Uterus (tissue), 2 donors: ENCODE measurements at regions not wholly inside any gene's neighbourhood (a gene's known extent, or its start where the extent isn't known, plus 50 kb on each side); places are given as distances from the start of the nearest gene placed in this dataset.

Experiments used
- CTCF ChIP-seq, 4 experiments: fragments of 200-600 bp in 2 of 4; fragments of 450-650 bp in 2 of 4; sonication (generic) in 2 of 4; IDR thresholded peaks; one replicate each; pipeline ENCODE4 v1.5.1; 2016 to 2019; ENCODE audit warnings: antibody characterized with exemption in 4 of 4, mild to moderate bottlenecking in 2 of 4, moderate library complexity in 1 of 4
- POLR2A ChIP-seq, 2 donors: fragments of 450-650 bp; IDR thresholded peaks; one replicate each; pipeline ENCODE4 v1.6.1; 2016; ENCODE audit warnings: antibody characterized with exemption in 2 of 2, mild to moderate bottlenecking in 1 of 2, moderate library complexity in 1 of 2

- TF ChIP-seq CTCF (IDR thresholded peaks at IDR 0.05) (no peak), POLR2A (IDR thresholded peaks at IDR 0.05) (no peak)
Observed at GRCh38 chr1:57546549-57547330, 122.9 kb upstream of the DAB1 start.
